HG02610 (cell line): ENCODE measurements at regions not wholly inside any gene's neighbourhood (a gene's known extent, or its start where the extent isn't known, plus 50 kb on each side); places are given as distances from the start of the nearest gene placed in this dataset.

Experiments used
- ATAC-seq: cut with Tn5 transposase; IDR thresholded peaks from one replicate; pipeline ENCODE4 v1.9.1; 2021; ENCODE audit warnings: mild to moderate bottlenecking, moderate library complexity; ENCODE audit not compliant: unreplicated experiment

- ATAC-seq: no peak
Observed at GRCh38 chr5:88401686-88402085, 133.0 kb upstream of the TMEM161B start.

GRCh38 chr5:88401228-88401627 is 132.6 kb upstream of the TMEM161B start:
- ATAC-seq: no peak

DNA sequence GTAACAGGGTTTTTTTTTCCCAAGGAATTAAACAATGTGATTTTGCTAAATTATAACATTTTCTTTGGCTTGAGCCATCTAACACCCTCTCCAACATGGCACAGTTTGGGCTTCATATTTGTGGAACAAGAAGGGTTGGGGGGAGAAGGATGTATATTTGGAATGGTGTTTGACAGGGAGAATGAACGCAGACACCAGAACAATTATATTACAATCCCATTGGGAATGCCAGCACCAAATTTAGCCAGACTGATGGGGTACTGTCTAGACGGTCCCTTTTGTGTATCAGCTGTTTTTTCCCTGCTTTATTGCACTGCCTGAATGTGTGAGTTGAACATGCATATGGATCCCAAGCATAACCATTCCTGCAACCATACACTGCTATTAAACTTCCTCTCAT is 130.9 kb upstream of the TMEM161B start:
- ATAC-seq: no peak

DNA sequence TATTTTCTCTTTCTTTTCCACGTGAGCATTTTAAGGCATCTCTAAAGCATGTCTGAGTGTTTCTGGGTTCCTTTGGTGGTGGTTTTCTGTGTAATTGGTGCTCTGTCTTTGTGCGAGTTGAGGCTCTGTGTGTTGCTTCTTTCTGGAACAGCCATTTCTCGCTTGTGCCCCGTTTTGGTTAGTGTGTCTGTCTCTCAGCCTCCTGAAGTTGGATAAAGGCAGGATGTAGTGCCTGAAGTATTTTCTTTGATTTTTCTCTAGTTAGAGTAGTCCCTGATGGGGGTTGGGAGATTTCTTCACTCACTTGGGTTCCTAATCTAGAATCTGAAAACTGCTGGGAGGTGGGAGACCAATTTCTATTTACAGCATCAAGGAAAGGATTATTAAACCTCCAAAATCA is 129.7 kb upstream of the TMEM161B start:
- ATAC-seq: no peak

- no peak for ATAC-seq
Observed at GRCh38 chr5:88396751-88397281, 128.2 kb upstream of the TMEM161B start.

DNA sequence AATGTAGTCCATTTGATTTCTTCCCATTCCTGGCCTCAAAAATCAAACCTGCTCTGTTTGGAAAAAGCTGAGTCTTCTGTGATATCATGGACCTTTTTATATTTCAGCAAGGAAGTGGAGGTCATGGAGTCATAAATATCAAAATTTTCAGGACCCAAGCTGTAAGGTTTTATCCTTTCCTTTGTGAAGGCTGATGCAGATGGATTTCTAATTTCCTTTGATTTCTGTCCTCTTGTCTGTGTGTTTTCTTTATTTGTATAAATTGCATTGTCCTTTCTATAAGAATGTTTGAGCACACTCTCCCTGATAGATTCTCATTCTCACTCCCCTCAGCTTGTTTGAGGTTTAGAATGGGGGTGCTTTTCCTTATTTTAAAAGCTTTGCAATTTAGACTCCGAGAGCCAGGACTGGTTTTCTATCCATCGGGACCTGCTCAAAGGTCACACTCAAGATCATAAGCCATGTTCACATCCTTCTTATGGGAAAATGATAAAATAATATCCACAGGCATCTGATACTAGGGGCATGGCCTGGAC is 127.4 kb upstream of the TMEM161B start:
- no peak for ATAC-seq

GRCh38 chr5:88395264-88395663 is 126.6 kb upstream of the TMEM161B start:
- no peak for ATAC-seq

GRCh38 chr5:88394536-88395175 is 126.0 kb upstream of the TMEM161B start:
- no peak for ATAC-seq

GRCh38 chr5:88393716-88394535 is 125.3 kb upstream of the TMEM161B start:
- ATAC-seq: no peak

DNA sequence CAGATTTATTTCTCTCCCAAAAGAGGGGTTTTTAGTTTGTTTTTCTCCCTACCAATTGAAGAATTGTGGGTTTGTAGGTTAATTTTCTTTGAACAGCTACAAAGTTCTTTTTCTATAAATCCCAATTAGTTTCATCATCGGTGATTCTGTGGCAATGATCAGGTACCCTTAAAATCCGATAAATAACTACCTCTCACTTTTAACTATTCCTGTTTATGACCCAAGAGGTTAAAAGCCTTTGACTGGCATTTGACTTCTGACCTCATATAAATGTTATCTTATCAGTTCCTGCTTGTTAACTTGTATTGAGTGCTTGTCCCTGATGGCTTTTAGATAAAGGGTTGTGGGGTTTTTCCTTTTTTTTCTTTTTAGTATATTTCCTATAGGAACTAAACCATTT is 124.4 kb upstream of the TMEM161B start:
- no peak for ATAC-seq

GRCh38 chr5:88391991-88392390 is 123.3 kb upstream of the TMEM161B start:
- ATAC-seq: no peak

- no peak for ATAC-seq
Observed at GRCh38 chr5:88391116-88391515, 122.5 kb upstream of the TMEM161B start.

GRCh38 chr5:88390481-88390880 is 121.8 kb upstream of the TMEM161B start:
- no peak for ATAC-seq

DNA sequence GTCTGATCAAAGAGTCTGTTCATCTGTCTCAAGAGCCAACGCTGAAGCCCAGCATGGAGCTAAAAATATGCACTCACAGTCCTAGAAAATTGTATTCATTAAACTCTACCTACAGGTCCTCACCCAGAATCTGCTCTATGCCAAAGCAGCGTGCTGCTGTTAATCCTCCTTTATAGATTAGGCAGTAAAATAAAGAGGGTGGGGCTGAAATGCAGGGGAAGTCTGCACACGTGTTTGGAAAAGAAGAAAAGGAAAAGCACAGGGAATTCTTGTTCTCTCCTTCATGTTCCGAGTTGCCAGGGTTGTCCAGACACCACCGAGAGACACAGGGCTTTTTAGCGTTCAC is 121.4 kb upstream of the TMEM161B start:
- ATAC-seq: no peak

GRCh38 chr5:88389338-88390095 is 120.9 kb upstream of the TMEM161B start:
- no peak for ATAC-seq

DNA sequence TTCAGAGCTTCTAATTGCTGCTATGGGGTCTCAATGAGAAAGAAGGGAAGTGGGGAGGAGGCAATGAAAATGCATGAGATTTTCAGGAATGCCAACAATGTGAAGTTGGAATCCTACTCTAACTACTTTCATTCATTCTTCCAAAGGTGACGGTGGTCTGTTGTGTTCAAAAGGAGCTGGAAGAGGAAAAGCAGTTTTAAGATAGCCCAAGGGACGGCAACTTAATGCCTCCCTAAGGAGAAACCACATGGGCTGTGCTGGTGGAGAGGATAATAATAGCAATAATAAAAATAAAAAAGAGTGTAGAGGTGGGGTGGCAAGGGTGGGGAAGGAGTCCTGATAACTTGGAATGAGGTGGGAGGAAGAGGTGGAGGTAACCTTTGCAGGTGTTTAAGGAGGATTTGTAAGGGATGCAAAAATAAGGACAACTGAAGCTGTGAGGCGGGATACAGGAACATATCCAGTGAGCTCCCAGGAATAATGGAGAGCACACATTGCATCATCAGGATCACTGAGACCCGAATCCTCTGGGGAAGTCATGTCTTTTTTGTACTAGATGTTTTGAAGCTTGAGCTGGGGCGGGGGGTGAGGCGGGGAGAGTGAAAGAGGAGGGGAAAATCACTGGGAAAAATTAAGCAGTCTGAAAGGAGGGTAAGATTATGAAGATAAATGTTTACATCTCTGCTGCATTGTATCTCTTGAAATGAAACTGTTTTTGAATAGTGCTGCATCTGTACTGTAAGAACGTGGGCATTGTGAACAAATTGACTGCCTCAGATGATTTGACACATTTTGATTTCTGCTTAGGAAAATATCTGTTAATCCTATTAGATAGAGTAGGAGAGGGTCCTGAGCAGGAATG is 120.1 kb upstream of the TMEM161B start:
- ATAC-seq: no peak

- ATAC-seq: no peak
Observed at GRCh38 chr5:88384886-88385285, 116.2 kb upstream of the TMEM161B start.

GRCh38 chr5:88380332-88380731 is 111.7 kb upstream of the TMEM161B start:
- ATAC-seq: no peak

- no peak for ATAC-seq
Observed at GRCh38 chr5:88377705-88378656, 109.3 kb upstream of the TMEM161B start.
